ENCODE measurements at regions not wholly inside any gene's neighbourhood (a gene's known extent, or its start where the extent isn't known, plus 50 kb on each side); places are given as distances from the start of the nearest gene placed in this dataset.

- TF ChIP-seq CEBPB (IDR thresholded peaks at IDR 0.05; ENCODE audit: low read depth, low read length) (no peak), CTCF (conservative IDR thresholded peaks at IDR 0.05; ENCODE audit: low read depth, low read length) (no peak), RAD21 (IDR thresholded peaks at IDR 0.05; ENCODE audit: low read length) (no peak), POLR2A (IDR thresholded peaks at IDR 0.05; ENCODE audit: low read depth, low read length) (no peak), NFE2L2 (IDR thresholded peaks at IDR 0.05; ENCODE audit: low read depth, low read length) (no peak), USF2 (IDR thresholded peaks at IDR 0.05; ENCODE audit: low read depth, low read length) (no peak), RCOR1 (IDR thresholded peaks at IDR 0.05; ENCODE audit: insufficient replicate concordance, low read length) (no peak), SMC3 (IDR thresholded peaks at IDR 0.05; ENCODE audit: low read depth, low read length) (no peak), MXI1 (IDR thresholded peaks at IDR 0.05; ENCODE audit: borderline replicate concordance, low read depth, low read length) (no peak), RFX5 (IDR thresholded peaks at IDR 0.05; ENCODE audit: low read depth, low read length) (no peak)
Observed at GRCh38 chrX:152074163-152074562, 64.2 kb downstream of the MAGEA10 start.
